Myocyte (in vitro differentiated cells): ENCODE measurements at regions not wholly inside any gene's neighbourhood (a gene's known extent, or its start where the extent isn't known, plus 50 kb on each side); places are given as distances from the start of the nearest gene placed in this dataset.

Experiments
- DNase-seq: peaks from one replicate; pipeline ENCODE4 v3.0.0-alpha.2; 2012; ENCODE audit warnings: low read depth

DNA sequence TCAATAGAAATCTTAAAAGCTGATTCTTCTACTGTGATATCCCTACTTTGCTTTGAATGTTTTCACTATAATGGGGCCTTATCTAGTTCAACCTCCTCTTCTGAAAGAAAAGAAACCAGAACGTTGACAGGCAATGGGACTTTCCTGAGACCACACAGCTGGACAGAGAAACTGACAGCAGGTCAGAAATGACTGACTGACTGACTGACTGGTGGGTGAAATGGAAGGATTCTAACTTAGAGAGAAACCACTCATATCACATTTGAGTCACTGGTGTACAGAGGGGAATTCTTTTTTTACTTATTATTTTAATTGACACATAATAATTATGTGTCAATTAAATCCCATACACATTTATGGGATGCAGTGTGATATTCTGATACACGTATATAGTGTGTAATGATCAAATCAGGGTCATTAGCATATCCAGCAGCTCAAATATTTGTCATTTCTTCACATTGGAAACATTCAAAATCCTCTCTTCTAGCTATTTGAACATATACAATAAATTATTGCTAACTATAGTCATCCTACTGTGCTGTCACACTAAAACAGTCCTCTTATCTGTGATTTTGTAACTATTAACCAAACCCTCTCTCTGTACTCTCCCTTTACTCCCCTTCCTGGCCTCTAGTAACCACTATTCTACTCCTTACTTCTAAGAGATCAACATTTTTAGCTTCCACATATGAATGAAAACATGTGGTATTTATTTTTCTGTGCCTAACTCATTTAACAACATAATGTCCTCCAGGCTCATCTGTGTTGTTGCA lies 64.8 kb upstream of the NRSN1 start:
- no peak for DNase-seq

- no peak for DNase-seq
Measured at GRCh38 chr6:24064106-24064505, 61.9 kb upstream of the NRSN1 start.

DNA sequence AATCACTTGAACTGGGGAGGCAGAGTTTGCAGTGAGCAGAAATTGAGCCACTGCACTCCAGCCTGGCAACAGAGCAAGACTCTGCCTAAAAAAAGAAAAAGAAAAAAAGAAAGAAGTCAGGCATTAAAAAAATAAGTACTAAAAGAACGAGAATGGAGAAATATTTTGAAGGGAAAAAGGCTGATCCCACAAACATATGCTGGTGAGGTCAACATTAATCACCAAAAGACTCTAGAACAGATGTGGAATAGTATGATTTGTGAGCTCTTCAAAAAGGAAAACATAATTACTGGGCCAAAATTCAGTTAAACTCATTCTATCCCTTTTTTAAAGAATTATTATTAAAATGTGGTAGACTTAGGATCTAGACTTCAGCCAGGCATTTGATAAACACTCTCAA lies 61.2 kb upstream of the NRSN1 start:
- no peak for DNase-seq

GRCh38 chr6:24069526-24069925 lies 56.5 kb upstream of the NRSN1 start:
- DNase-seq: no peak

GRCh38 chr6:24072038-24072746 lies 53.8 kb upstream of the NRSN1 start:
- DNase-seq: no peak

DNA sequence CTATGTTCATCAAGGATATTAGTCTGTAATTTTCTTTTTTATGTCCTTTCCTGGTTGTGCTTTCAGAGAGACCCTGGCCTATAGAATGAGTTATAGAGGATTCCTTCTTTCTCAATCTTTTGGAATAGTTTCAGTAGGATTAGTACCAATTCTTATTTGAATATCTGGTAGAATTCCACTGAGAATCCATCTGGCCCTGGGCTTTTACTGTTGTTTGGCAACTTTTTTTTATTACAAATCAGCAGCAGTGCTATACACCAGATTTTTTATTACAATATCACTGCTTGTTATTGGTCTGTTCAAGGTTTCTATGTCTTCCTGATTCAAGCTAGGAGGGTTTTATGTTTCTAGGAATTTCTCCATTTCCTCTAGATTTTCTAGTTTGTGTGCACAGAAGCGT lies 50.0 kb upstream of the NRSN1 start:
- DNase-seq: no peak
